GM21723 (cell line): ENCODE measurements at regions not wholly inside any gene's neighbourhood (a gene's known extent, or its start where the extent isn't known, plus 50 kb on each side); places are given as distances from the start of the nearest gene placed in this dataset.
"Not testable (repeated sequence)": the region's sequence is repeated elsewhere in the genome, so short reads cannot be mapped to it uniquely, and the experiment has no call there.

Experiments
- ATAC-seq: cut with Tn5 transposase; IDR thresholded peaks from one replicate; pipeline ENCODE4 v1.9.1; 2021; ENCODE audit warnings: mild to moderate bottlenecking, moderate library complexity; ENCODE audit not compliant: unreplicated experiment

DNA sequence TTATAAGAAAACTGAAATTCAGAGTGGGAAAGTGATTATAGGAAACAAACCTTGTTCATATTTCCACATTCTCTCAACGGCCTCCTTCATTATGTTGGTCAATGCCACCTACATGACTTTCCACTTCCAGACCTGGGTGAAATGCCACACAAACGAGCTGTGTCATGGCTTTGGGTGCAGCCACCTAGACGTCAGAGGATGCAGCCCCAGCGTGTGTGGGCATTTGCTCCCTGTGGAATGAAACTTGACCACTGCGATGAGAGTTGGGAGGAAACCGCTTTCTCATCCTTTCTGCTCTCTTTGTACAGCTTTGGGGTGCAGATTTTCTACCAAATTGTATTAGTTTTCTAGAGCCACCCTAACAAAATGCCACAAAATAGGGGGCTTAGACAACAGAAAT is 291.0 kb downstream of the CYRIA start:
- ATAC-seq: no peak

DNA sequence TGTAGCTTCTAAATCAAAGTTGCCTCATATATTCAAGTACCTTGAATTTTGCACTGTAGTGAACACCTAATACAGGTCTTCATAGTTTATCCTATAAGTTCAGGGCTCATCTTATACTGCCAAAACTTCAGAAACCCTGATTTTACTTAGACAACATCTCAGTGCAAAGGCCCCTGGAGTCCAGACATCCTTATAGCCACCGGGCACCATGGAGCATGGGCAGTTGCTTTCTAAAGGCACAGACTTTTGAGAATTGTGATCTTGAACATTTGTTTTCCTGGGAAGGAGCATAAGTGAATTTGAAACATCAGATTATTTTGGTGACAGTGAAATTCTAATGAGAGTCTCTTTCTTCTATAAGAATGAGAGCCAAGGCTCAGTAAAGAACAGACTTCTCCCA is 292.3 kb downstream of the CYRIA start:
- ATAC-seq: no peak

GRCh38 chr2:16371751-16372150 is 293.9 kb downstream of the CYRIA start:
- ATAC-seq: no peak

DNA sequence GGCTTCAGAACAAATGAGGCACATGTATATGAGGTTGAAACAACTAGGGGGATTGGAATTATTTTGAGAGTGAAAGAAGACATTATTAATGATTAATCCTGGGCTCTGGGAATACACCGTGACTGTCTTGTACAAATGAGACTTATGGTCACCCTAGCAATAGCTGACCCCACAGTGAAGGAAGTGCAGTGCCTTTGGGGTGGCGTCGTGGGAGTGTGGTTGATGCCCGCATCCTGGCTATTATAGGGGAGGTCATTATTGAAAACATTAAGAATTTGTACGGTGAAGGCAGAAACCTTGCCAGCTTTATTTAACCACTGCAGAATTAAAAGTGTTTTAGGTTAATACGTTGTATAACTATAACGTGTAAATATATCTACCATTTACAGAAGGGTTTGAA is 296.7 kb downstream of the CYRIA start:
- no peak for ATAC-seq

GRCh38 chr2:16368328-16368727 is 297.3 kb downstream of the CYRIA start:
- ATAC-seq: no peak

- ATAC-seq: no peak
These were observed 300.3 kb downstream of the CYRIA start for GRCh38 chr2:16365366-16365765.

DNA sequence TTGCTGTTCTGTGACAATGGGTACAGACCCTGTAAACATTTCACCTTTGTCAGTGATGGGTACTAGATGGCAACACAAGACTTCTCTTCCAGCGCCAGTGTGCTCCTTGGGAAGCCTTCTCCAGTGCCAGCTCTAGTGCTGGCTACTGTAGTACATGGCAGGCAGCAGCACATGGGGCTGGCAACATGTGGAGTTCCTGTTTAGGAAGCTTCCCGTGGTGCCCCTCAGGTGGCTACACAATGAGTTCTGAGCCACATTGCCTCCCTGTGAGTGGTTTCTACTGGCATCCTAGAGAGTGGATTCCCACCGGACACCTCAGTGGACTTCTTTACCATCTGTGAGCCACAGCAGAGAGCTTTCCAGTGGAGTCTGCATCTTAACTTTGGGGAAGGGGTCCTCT is 302.1 kb downstream of the CYRIA start:
- ATAC-seq: no peak

- no peak for ATAC-seq
These were observed 303.0 kb downstream of the CYRIA start for GRCh38 chr2:16362611-16363010.

GRCh38 chr2:16361261-16361995 is 304.2 kb downstream of the CYRIA start:
- ATAC-seq: no peak

DNA sequence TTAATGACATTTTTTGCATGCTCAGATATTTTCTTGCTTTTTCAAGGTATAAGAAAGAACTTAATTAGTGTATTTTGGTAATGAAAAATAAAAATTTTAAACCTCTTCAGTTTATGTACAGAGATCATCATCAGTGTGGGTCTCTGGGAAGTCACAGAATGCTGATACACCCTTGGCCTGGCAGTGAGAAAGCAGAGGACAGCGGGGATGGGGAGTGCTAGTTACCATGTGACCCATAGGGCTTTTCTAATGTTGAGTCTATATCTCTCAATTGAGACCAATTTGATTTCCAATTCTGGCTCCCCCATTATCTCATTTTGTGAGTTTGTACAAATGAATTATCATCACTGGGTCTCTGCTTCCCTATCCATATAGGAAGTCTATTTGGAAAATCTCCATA is 305.7 kb downstream of the CYRIA start:
- no peak for ATAC-seq

GRCh38 chr2:16357188-16357587 is 308.4 kb downstream of the CYRIA start:
- ATAC-seq: no peak

GRCh38 chr2:16351541-16351940 is 314.1 kb downstream of the CYRIA start:
- ATAC-seq: no peak

- no peak for ATAC-seq
These were observed 314.5 kb downstream of the CYRIA start for GRCh38 chr2:16351137-16351536.

DNA sequence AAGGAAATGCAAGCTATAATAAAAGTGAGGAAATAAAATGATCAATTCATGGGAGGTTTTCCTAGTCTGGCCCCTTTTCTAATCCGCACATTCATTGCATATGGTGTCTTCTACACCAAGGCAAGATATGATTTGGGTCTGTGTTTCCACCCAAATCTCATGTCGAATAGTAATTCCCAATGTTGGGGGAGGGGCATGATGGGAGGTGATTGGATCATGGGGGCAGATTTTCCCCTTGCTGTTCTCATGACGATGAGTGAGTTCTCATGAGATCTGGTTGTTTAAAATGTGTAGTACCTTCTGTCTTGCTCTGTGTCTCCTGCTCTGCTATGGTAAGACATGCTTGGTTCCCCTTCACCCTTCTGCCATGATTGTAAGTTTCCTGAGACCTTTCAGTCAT is 315.4 kb downstream of the CYRIA start:
- ATAC-seq: no peak

DNA sequence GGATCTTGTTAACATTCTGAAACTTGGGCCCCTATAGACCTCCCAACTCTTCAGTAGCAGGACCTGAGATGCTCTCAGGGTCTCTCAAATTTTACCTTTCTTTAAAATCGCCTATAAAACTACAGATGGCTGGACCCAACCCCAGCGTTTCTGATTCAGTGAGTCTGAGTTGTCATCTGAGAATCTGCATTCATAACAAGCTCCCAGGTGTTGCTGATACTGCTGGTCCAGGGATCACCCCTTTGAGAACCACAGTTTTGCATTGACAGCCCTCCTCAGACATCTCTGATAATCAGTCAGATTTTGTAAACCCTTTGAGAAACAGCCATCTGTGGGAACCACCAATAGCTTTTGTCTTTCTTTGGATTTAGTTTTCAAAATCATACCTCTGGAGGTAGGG is 315.8 kb downstream of the CYRIA start:
- no peak for ATAC-seq

DNA sequence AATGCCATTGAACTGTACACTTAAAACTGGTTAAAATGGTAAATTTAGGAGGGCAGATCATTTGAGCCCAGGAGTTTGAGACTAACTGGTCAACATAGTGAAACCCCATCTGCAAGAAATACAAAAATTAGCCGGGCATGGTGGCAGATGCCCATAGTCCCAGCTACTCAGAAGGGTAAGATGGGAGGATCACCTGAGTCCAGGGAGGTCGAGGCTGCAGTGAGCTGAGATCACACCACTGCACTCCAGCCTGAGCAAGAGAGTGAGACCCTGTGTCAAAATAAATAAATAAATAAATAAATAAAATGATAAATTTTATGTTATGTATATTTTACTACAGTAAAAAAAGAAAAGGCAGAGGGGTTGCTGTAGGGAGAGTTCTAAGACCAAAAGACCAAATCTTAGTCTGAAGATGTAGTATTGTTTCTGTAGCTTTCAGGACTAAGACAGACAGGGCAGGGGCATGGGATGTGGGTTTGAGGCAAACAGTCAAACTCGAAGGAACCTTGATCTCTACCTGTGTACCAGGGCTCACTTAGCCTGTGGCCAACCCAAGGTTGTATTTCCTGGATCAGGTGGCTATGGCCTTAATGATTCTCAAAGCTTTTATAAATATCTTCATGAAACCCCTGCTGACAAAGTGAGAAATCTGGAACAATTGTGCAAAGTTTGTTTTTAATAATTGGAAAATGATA is 316.7 kb downstream of the CYRIA start:
- ATAC-seq: no peak

DNA sequence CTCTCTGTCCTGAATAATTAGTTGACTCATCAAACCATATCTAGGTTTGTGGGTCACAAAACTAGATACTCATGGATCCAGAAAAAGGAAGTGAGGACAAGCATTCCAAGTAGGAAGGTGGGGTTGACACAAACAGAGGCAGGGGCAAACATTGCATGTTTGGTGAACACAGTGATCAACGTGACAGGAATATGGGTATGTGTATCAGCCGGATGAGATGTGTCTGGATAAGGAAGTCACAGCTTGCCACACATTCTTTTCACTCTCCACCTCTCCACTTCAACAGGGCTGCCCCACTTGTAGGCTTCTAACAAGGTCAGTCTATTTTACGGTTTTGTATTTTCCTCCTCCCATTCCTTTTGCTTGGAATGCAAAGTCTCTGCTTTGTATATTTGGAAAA is 319.0 kb downstream of the CYRIA start:
- ATAC-seq: no peak

DNA sequence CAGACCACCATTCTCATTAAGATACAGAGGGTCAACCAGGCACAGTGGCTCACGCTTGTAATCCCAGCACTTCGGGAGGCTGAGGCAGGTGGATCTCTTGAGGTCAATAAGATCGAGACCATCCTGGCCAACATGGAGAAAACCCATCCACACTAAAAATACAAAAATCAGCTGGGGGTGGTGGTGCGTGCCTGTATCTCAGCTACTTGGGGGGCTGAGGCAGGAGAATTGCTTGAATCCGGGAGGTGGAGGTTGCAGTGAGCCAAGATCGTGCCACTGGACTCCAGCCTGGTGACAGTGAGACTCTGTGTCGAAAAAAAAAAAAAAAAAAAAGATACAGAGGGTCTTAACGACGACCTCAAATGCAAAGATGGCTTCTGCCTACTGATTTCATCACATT is 320.4 kb downstream of the CYRIA start:
- ATAC-seq: not testable (repeated sequence)

DNA sequence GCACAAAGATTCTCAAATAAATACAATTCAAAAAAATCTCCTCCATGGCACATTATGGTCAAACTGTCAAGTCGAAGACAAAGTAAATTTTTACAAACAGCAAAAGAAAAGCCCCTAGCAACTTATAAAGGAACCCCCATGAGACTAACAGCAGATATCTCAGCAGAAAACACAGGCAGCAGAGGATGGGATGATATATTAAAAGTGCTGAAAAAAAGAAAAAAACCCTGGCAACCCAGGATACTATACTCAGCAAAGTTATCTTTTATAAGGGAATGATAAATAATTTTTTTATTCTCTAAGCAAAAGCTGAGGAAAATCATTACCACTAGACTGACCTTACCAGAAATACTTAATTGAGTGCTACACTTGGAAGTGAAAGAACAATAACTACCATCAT is 326.4 kb downstream of the CYRIA start:
- ATAC-seq: no peak

DNA sequence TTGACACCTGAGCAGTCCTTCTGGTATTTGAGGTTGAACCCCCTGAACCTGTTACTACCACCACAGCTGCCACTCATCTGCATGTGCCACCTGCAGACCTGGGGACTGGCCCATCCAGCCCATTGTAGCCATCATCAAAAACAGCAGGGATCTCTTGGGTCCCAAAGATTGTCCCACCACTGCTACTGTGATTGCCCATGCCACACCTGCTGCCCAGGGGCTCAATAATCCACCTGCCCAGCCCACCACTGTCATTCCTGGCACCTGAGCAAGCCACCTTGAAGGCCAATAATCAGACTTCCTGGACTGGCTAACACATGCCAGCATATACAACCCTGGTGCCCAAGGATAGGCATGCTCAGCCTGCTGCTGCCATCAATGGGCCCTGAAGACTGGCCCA is 327.6 kb downstream of the CYRIA start:
- ATAC-seq: no peak

DNA sequence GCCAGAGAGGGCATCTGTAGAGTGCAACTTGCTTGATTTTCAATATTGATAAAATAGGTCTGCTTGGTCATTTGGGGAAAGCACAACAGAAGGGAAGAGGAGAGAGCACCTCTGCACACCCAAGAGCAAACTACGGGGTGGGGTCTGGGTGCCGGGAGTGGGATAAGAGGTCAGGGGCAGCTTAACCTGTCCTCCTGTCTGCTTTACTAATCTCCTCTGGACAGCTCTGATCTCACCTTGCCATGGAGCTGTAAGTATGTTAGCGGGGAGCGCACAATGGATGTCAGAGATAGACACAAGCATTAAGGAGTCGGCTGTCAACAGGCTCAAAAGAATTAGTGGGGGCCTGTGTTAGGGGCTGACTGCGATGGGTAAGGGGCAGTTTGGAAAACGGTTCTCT is 328.7 kb downstream of the CYRIA start:
- ATAC-seq: no peak

- ATAC-seq: no peak
These were observed 329.1 kb downstream of the CYRIA start for GRCh38 chr2:16336491-16336890.

DNA sequence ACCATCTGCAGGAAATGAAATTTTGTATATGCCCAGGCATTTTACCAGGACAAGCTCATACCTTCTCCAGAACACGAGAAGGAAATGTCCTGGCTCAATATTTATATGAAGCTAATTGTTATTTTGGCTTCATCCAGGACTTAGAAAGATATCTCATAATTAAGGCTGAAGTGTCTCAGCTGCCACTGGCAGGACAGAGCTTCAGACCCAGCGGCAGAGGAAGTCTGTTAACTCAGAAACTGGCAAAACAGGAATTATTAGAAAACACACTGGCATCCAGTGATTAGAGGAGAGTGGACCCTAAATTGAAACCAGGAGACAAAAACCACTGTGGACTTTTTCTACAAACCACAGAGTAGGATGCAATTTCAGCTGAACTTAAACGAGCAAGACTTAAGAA is 329.7 kb downstream of the CYRIA start:
- ATAC-seq: no peak
